Inferior parietal cortex (tissue), 1 donor: ENCODE measurements at regions not wholly inside any gene's neighbourhood (a gene's known extent, or its start where the extent isn't known, plus 50 kb on each side); places are given as distances from the start of the nearest gene placed in this dataset.
"Not testable (repeated sequence)": the region's sequence is repeated elsewhere in the genome, so short reads cannot be mapped to it uniquely, and the experiment has no call there.

Experiments
- DNase-seq: peaks from one replicate; pipeline ENCODE4 v3.0.0-alpha.2; 2016; ENCODE audit errors: extremely low spot score

- DNase-seq, result no peak
These were observed 103.0 kb upstream of the RREB1 start for GRCh38 chr6:7004581-7005297.

GRCh38 chr6:7006515-7007191 is 101.1 kb upstream of the RREB1 start:
- DNase-seq, result no peak

- DNase-seq, result no peak
These were observed 99.2 kb upstream of the RREB1 start for GRCh38 chr6:7008451-7008988.

- DNase-seq, result no peak
These were observed 91.5 kb upstream of the RREB1 start for GRCh38 chr6:7016226-7016625.

- DNase-seq, result no peak
These were observed 86.5 kb upstream of the RREB1 start for GRCh38 chr6:7021301-7021700.

- DNase-seq, result no peak
These were observed 81.9 kb upstream of the RREB1 start for GRCh38 chr6:7025861-7026260.

- not testable (repeated sequence) for DNase-seq
These were observed 78.8 kb upstream of the RREB1 start for GRCh38 chr6:7028963-7029362.

- not testable (repeated sequence) for DNase-seq
These were observed 76.8 kb upstream of the RREB1 start for GRCh38 chr6:7030968-7031367.

GRCh38 chr6:7033202-7033601 is 74.6 kb upstream of the RREB1 start:
- no peak for DNase-seq

- DNase-seq, result no peak
These were observed 73.7 kb upstream of the RREB1 start for GRCh38 chr6:7034055-7034454.

- DNase-seq, result no peak
These were observed 71.9 kb upstream of the RREB1 start for GRCh38 chr6:7035837-7036249.

GRCh38 chr6:7041511-7042026 is 66.2 kb upstream of the RREB1 start:
- DNase-seq, result no peak

GRCh38 chr6:7042056-7042653 is 65.6 kb upstream of the RREB1 start:
- no peak for DNase-seq

GRCh38 chr6:7042654-7043545 is 64.9 kb upstream of the RREB1 start:
- DNase-seq, result no peak

- DNase-seq, result no peak
These were observed 62.4 kb upstream of the RREB1 start for GRCh38 chr6:7045331-7045730.

GRCh38 chr6:7045746-7046145 is 62.0 kb upstream of the RREB1 start:
- DNase-seq, result no peak

- DNase-seq, result no peak
These were observed 60.6 kb upstream of the RREB1 start for GRCh38 chr6:7047128-7047527.

- no peak for DNase-seq
These were observed 59.8 kb upstream of the RREB1 start for GRCh38 chr6:7047966-7048365.

- no peak for DNase-seq
These were observed 58.9 kb upstream of the RREB1 start for GRCh38 chr6:7048894-7049293.

GRCh38 chr6:7050004-7050403 is 57.8 kb upstream of the RREB1 start:
- DNase-seq, result no peak
